Coronary artery (tissue), 2 donors: ENCODE measurements at regions not wholly inside any gene's neighbourhood (a gene's known extent, or its start where the extent isn't known, plus 50 kb on each side); places are given as distances from the start of the nearest gene placed in this dataset.

Source experiments
- DNase-seq: peaks from one replicate; pipeline ENCODE4 v3.0.0-alpha.2; 2017; ENCODE audit warnings: low spot score
- H3K27ac ChIP-seq, 2 donors: fragments of 200-600 bp; sonication (generic); one replicate each; pipeline ENCODE4 v1.5.1; 2016 to 2019
- H3K4me3 ChIP-seq: fragments of 200-600 bp; sonication (generic); 2 replicates; pipeline ENCODE4 v1.5.1; 2016; ENCODE audit warnings: mild to moderate bottlenecking, moderate library complexity
- CTCF ChIP-seq: fragments of 200-600 bp; sonication (generic); IDR thresholded peaks from one replicate; pipeline ENCODE4 v1.5.1; 2019; ENCODE audit warnings: antibody characterized with exemption

GRCh38 chr4:138455097-138455496 is 212.9 kb upstream of the SLC7A11 start:
- Histone ChIP-seq H3K4me3 (no peak overlapping the region), H3K27ac (no peak overlapping the region)
- no peak for TF ChIP-seq CTCF
- DNase-seq = no peak

- Histone ChIP-seq H3K4me3 (no peak overlapping the region), H3K27ac (no peak overlapping the region)
- no peak for TF ChIP-seq CTCF
- DNase-seq = no peak
Observed at GRCh38 chr4:138452826-138453225, 210.7 kb upstream of the SLC7A11 start.

- Histone ChIP-seq H3K27ac (no peak overlapping the region), H3K4me3 (no peak overlapping the region)
- no peak for DNase-seq
- no peak for TF ChIP-seq CTCF
Observed at GRCh38 chr4:138451276-138451663, 209.1 kb upstream of the SLC7A11 start.

- H3K27ac ChIP-seq = no peak overlapping the region
- no peak for DNase-seq
- no peak overlapping the region for H3K4me3 ChIP-seq
- TF ChIP-seq CTCF = no peak
Observed at GRCh38 chr4:138450546-138451275, 208.6 kb upstream of the SLC7A11 start.

- no peak overlapping the region for H3K4me3 ChIP-seq
- no peak for TF ChIP-seq CTCF
- no peak overlapping the region for H3K27ac ChIP-seq
- DNase-seq = no peak
Observed at GRCh38 chr4:138449938-138450337, 207.8 kb upstream of the SLC7A11 start.

- no peak for TF ChIP-seq CTCF
- DNase-seq = no peak
- H3K27ac ChIP-seq = no peak overlapping the region
- no peak overlapping the region for H3K4me3 ChIP-seq
Observed at GRCh38 chr4:138448169-138448568, 206.0 kb upstream of the SLC7A11 start.

- no peak for TF ChIP-seq CTCF
- DNase-seq = no peak
- H3K4me3 ChIP-seq = no peak overlapping the region
- no peak overlapping the region for H3K27ac ChIP-seq
Observed at GRCh38 chr4:138446456-138446855, 204.3 kb upstream of the SLC7A11 start.
